ENCODE measurements at regions not wholly inside any gene's neighbourhood (a gene's known extent, or its start where the extent isn't known, plus 50 kb on each side); places are given as distances from the start of the nearest gene placed in this dataset.

DNA sequence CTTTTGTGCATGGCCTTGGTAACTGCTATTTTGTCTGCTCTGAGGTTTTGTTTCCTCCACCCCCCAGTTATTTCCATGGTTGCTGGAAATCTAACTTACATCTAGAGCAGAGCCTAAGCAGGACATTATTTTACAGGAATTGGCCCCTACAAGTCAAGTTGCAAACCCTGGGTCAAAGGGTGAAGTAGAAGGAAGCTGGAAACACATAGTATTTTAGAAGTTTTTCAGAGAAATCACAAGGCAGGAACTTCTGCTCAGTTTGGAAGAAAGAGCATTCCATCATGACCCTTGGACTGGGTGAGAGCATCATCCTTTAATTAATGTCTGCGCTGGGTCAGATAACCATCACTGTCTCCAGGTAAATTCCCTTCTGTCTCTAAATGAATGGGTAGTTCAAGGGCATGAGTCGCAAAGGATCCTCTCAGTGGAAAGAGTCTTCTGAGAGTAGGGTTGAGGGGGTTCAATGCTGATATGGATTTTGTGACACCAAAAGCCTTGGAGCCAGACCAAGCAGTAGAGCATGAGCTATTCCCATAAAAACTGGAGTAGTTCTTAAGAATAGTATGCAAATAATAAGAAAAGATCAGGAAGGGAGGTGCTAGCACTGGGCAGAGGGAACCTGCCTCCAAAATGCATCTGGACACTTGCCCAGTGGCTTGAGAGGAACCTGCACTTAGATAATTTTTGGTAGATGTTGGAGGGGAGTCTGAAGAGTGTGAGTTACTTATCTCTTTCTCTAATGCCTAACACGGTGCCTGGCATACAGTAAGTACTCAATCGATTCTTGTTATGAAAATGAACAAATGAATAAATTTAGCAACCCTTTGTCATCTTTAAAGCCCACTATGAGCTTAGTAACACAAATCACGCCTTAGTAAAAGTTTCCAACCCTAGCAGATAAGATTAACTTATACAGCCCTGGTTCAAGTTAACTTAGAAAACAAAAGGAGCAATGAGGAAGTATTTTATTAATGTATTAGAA, 160.6 kb upstream of the ADO start:
- no peak overlapping the region for H3K4me3 ChIP-seq (ENCODE audit: low read length)
- TF ChIP-seq, protein P1, sequence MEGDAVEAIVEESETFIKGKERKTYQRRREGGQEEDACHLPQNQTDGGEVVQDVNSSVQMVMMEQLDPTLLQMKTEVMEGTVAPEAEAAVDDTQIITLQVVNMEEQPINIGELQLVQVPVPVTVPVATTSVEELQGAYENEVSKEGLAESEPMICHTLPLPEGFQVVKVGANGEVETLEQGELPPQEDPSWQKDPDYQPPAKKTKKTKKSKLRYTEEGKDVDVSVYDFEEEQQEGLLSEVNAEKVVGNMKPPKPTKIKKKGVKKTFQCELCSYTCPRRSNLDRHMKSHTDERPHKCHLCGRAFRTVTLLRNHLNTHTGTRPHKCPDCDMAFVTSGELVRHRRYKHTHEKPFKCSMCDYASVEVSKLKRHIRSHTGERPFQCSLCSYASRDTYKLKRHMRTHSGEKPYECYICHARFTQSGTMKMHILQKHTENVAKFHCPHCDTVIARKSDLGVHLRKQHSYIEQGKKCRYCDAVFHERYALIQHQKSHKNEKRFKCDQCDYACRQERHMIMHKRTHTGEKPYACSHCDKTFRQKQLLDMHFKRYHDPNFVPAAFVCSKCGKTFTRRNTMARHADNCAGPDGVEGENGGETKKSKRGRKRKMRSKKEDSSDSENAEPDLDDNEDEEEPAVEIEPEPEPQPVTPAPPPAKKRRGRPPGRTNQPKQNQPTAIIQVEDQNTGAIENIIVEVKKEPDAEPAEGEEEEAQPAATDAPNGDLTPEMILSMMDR (conservative IDR thresholded peaks at IDR 0.05; ENCODE audit: low read depth, low read length): no peak
- no peak for DNase-seq (ENCODE audit: low read depth)

DNA sequence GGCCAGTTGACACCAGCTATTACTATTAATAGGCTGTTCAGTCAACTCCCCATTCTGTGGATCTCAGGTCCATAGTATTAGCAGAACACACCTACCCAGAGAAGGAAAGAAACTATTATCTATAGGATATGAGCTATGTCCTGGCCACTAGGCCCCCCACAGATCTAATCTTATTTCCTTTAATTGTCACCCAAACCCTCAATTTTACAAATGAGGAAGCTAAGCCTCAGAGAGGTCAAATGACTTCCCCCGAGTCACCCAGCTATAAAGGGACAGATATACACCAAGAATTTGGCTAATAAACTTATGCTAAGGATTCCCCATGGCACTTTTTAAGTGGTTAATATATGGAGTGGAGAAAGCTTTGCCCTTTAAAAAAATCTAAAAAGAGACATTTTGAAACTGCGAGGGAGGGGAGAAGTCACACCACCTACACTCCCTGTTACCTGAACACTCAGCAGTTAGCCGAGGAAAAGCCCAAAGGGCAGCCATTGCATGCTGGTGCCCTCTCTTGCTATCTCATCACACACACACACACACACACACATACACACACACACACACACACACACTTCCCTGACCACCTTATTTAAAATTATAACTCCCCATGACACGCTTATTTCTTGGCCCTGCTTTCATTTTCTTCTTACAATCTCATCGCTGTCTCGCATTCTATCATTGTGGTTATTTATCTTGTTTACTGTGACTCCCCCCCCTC, 157.0 kb upstream of the ADO start:
- TF ChIP-seq, protein P1 (conservative IDR thresholded peaks at IDR 0.05; ENCODE audit: low read depth, low read length): no peak
- H3K4me3 ChIP-seq (ENCODE audit: low read length): no peak overlapping the region
- DNase-seq (ENCODE audit: low read depth): no peak

DNA sequence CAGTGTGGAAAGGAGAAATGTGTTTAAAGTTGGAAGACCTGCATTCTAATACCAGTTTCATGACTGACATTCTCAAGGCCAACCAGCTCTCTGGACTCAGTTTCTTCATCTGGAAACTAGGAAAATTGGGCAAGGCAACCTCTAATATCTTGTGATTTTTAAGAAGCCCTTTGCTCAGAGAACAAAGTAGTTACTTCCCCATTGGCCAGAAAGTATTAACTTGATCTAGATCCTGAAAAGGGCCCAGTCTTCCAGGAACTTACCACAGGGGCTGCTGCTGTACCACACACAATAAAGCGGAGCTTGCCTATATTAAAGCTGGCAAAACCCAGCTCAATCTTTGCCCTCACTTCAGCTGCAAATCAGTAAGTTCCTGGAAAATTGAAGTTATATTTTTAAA, 155.6 kb upstream of the ADO start:
- no peak for DNase-seq (ENCODE audit: low read depth)
- H3K4me3 ChIP-seq (ENCODE audit: low read length): no peak overlapping the region
- TF ChIP-seq, protein P1 (conservative IDR thresholded peaks at IDR 0.05; ENCODE audit: low read depth, low read length): no peak

DNA sequence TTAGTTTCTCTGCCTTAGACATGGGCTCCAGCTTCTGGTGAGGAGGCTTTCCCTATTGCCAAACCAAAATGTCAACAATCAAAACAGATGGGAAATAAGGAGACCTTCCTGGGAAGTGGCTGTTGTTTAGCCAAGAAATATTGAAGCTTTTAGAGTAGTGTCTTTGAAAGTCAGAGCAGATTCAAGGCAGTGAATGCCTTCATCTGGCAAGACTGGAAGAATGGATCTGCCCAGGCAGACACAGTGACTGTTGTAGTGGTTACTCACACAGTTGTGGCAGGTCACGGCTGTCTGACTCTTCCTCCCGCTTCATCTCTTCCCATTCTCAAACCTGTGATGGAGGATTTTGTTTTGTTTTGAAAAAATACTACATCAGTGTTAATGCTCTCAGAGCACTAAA, 154.1 kb upstream of the ADO start:
- TF ChIP-seq, protein P1 (conservative IDR thresholded peaks at IDR 0.05; ENCODE audit: low read depth, low read length): no peak
- H3K4me3 ChIP-seq (ENCODE audit: low read length): no peak overlapping the region
- DNase-seq (ENCODE audit: low read depth): no peak

DNA sequence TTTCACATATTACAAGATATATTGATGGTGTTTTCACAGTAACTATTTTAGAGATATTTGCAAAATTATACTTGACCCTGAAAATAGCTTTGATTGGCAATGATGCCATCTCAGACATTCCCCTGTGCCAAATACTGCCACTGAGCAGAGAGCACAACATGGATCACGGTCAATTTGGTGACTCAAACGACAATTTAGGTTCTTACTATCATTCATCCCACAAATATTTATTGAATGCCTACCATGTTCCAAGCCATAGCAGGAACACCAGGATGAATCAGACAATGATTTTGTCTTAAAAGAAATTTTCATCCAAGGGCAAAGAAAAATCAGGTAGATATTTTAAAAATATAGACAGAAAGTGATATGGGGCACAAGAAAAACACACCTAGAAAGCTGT, 153.2 kb upstream of the ADO start:
- TF ChIP-seq, protein P1 (conservative IDR thresholded peaks at IDR 0.05; ENCODE audit: low read depth, low read length): no peak
- DNase-seq (ENCODE audit: low read depth): no peak
- H3K4me3 ChIP-seq (ENCODE audit: low read length): no peak overlapping the region

DNA sequence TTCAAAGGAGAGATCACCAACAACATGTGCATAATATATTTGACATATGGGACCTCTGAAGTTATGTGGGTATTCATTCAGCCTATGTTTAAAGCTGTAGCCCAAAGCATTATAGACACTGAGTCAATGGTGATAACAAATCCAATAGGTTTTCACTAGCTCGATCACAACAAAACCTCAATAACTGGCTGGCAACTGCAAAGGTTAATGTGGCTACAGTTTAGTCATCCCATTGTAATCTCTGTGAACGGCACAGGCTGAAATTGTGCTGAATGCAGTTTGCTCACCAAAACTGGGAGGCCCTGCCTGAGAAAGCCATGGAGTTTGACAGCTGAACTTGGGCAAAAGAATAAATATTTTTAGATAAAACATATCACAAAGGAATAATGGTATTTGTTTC, 152.4 kb upstream of the ADO start:
- H3K4me3 ChIP-seq (ENCODE audit: low read length): no peak overlapping the region
- DNase-seq (ENCODE audit: low read depth): no peak
- TF ChIP-seq, protein P1 (conservative IDR thresholded peaks at IDR 0.05; ENCODE audit: low read depth, low read length): no peak
